SK-N-SH (cell line): ENCODE measurements at regions not wholly inside any gene's neighbourhood (a gene's known extent, or its start where the extent isn't known, plus 50 kb on each side); places are given as distances from the start of the nearest gene placed in this dataset.

Experiments used
- CTCF ChIA-PET: fragments of 300-600, 350-600 bp; formaldehyde crosslinking; extraction: SDS; loops from one replicate; lab custom pipeline; 2021; lab: Yijun Ruan, JAX
- POLR2A ChIA-PET: fragments of 350-600 bp; sonication (Branson Sonifier 250); formaldehyde crosslinking; extraction: SDS; loops from one replicate; lab custom pipeline; 2020; ENCODE audit warnings: antibody characterized with exemption, inconsistent platforms; lab: Yijun Ruan, JAX
- DNase-seq: peaks from one replicate; pipeline ENCODE4 v3.0.0; 2012
- H2AFZ ChIP-seq: fragments of 200-600 bp; sonication (generic); 2 replicates; pipeline ENCODE4 v1.8.1; 2016; ENCODE audit warnings: antibody characterized with exemption, mild to moderate bottlenecking, low read depth
- H3F3A ChIP-seq: fragments of 200-600 bp; sonication (generic); replicated peaks from 2 replicates; pipeline ENCODE3; 2016; ENCODE audit warnings: antibody characterized with exemption, mild to moderate bottlenecking; ENCODE audit not compliant: insufficient read depth
- H3K27ac ChIP-seq, 2 experiments: fragments of 200-500 bp in 1 of 2; fragments of 200-600 bp in 1 of 2; sonication (Bioruptor generic) in 1 of 2; sonication (generic), shearing (Covaris generic) in 1 of 2; 2 replicates each; pipeline versions ENCODE4 v1.5.1 to v1.6.1; 2014 to 2016; ENCODE audit warnings: low read depth in 2 of 2, inconsistent platforms in 1 of 2, low read length in 1 of 2, mild to moderate bottlenecking in 1 of 2, mixed read lengths in 1 of 2
- H3K27me3 ChIP-seq: fragments of 200-600 bp; sonication (generic), shearing (Covaris generic); 2 replicates; pipeline ENCODE4 v1.6.1; 2016; ENCODE audit warnings: mixed run types; ENCODE audit not compliant: insufficient read depth
- H3K36me3 ChIP-seq, 2 experiments: fragments of 200-500 bp in 1 of 2; fragments of 200-600 bp in 1 of 2; sonication (Bioruptor generic) in 1 of 2; sonication (generic) in 1 of 2; replicated peaks in 1 of 2; 2 replicates each; pipeline versions ENCODE3 to v1.5.1; 2014 to 2016; ENCODE audit warnings: low read length in 1 of 2, mild to moderate bottlenecking in 1 of 2; ENCODE audit not compliant: insufficient read depth in 2 of 2, control insufficient read depth in 1 of 2
- H3K4me1 ChIP-seq, 2 experiments: fragments of 200-500 bp in 1 of 2; fragments of 200-600 bp in 1 of 2; sonication (Bioruptor generic) in 1 of 2; sonication (generic), shearing (Covaris generic) in 1 of 2; 2 replicates each; pipeline versions ENCODE4 v1.5.1 to v1.6.1; 2014 to 2016; ENCODE audit warnings: low read depth in 1 of 2, low read length in 1 of 2, mixed run types in 1 of 2; ENCODE audit not compliant: insufficient read depth in 2 of 2, control insufficient read depth in 1 of 2
- H3K4me2 ChIP-seq: fragments of 200-600 bp; sonication (generic), shearing (Covaris generic); 2 replicates; pipeline ENCODE4 v1.6.1; 2017; ENCODE audit warnings: mixed run types
- H3K4me3 ChIP-seq, 2 experiments: fragments of 200-500 bp in 1 of 2; fragments of 200-600 bp in 1 of 2; sonication (Bioruptor generic) in 1 of 2; sonication (generic), shearing (Covaris generic) in 1 of 2; 2 replicates each; pipeline versions ENCODE4 v1.5.1 to v1.8.1; 2014 to 2016; ENCODE audit warnings: low read depth in 2 of 2, inconsistent platforms in 1 of 2, low read length in 1 of 2, mild to moderate bottlenecking in 1 of 2, mixed read lengths in 1 of 2, moderate library complexity in 1 of 2
- H3K79me2 ChIP-seq: fragments of 200-600 bp; sonication (generic); 2 replicates; pipeline ENCODE4 v1.8.1; 2017; ENCODE audit warnings: mild to moderate bottlenecking; ENCODE audit not compliant: insufficient read depth
- H3K9ac ChIP-seq: fragments of 200-600 bp; sonication (generic); 2 replicates; pipeline ENCODE4 v1.6.1; 2017; ENCODE audit warnings: mixed run types
- H3K9me2 ChIP-seq: fragments of 200-600 bp; sonication (generic); 2 replicates; pipeline ENCODE4 v1.6.1; 2017; ENCODE audit warnings: mixed run types
- H3K9me3 ChIP-seq: fragments of 200-600 bp; sonication (generic); 2 replicates; pipeline ENCODE4 v1.6.1; 2017; ENCODE audit warnings: mixed run types, mild to moderate bottlenecking, moderate library complexity
- H4K20me1 ChIP-seq: fragments of 200-600 bp; sonication (generic); 2 replicates; pipeline ENCODE4 v1.6.1; 2017; ENCODE audit warnings: mild to moderate bottlenecking, mixed run types; ENCODE audit not compliant: insufficient read depth
- CHD2 ChIP-seq: fragments of 150-350 bp; IDR thresholded peaks from 2 replicates; pipeline ENCODE4 v1.6.1; 2018; ENCODE audit warnings: low read length; ENCODE audit not compliant: partially characterized antibody
- MEF2A ChIP-seq: IDR thresholded peaks from 2 replicates; pipeline ENCODE4 v1.4.0; 2012; ENCODE audit warnings: low read depth, borderline replicate concordance
- NFIC ChIP-seq: IDR thresholded peaks from 2 replicates; pipeline ENCODE4 v1.4.0; 2012; ENCODE audit warnings: borderline replicate concordance
- POLR2AphosphoS5 ChIP-seq: IDR thresholded peaks from 2 replicates; pipeline ENCODE4 v1.6.1; 2012; ENCODE audit warnings: low read depth, low read length
- TCF12 ChIP-seq: IDR thresholded peaks from 2 replicates; pipeline ENCODE4 v1.4.0; 2012
- TEAD4 ChIP-seq: IDR thresholded peaks from 2 replicates; pipeline ENCODE4 v1.4.0; 2012; ENCODE audit warnings: mild to moderate bottlenecking, borderline replicate concordance; ENCODE audit not compliant: insufficient read depth
- WGBS: methylation state at CpG from one replicate; pipeline ENCODE4 v1.1.6; 2017; ENCODE audit warnings: low lambda C conversion rate; 5-methylcytosine and 5-hydroxymethylcytosine counted together
- TF ChIP-seq, protein P1 (sequence below): fragments of 150-350 bp; IDR thresholded peaks from 2 replicates; pipeline ENCODE4 v1.6.1; 2016; ENCODE audit warnings: mild to moderate bottlenecking, low read depth, low read length
- TF ChIP-seq, protein P2 (sequence below): IDR thresholded peaks from 2 replicates; pipeline ENCODE4 v1.4.0; 2012; ENCODE audit warnings: low read depth
- TF ChIP-seq, protein P3 (sequence below): IDR thresholded peaks from 2 replicates; pipeline ENCODE4 v1.4.0; 2012; ENCODE audit warnings: low read depth, borderline replicate concordance

DNA sequence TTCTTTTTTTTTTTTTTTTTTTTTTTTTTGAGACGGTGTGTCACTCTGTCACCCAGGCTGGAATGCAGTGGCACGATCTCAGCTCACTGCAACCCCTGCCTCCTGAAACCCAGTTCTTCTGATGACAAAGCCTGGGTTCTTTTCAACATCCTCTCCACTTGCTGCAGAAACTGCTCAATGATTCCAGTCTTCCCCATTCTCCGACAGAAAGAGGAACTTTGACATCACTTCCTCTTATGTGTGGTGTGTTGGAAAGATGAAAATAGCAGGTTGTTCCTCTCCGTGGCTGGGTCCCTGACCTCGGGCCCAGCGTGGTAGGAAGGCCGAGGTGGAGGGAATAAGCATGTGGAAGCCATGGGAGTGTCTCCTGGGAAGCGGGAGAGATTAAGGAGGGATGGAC, 198.4 kb downstream of the PHETA1 start:
- H3K4me2 ChIP-seq = no peak overlapping the region
- H3K27me3 ChIP-seq = no peaks in the 10 kb centered on the region
- H3K9me3 ChIP-seq = no peaks in the 10 kb centered on the region
- H4K20me1 ChIP-seq = no peaks in the 10 kb centered on the region
- H3K79me2 ChIP-seq = no peaks in the 10 kb centered on the region
- no peak overlapping the region for H3K9ac ChIP-seq
- no peak for DNase-seq
- no peak overlapping the region for H3K27ac ChIP-seq
- ChIA-PET CTCF (interaction anchor here (0.6 to 1.2 kb wide), 3 partner anchors 42 to 129 kb away, joined by 3 to 4 read pairs (median 3); no protein-coding TSS in a partner anchor), POLR2A (no interaction called here)
- 47% methylated on average over 8 of the region's 8 CpGs for WGBS
- TF ChIP-seq, protein P1, sequence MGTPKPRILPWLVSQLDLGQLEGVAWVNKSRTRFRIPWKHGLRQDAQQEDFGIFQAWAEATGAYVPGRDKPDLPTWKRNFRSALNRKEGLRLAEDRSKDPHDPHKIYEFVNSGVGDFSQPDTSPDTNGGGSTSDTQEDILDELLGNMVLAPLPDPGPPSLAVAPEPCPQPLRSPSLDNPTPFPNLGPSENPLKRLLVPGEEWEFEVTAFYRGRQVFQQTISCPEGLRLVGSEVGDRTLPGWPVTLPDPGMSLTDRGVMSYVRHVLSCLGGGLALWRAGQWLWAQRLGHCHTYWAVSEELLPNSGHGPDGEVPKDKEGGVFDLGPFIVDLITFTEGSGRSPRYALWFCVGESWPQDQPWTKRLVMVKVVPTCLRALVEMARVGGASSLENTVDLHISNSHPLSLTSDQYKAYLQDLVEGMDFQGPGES = no peak
- TF ChIP-seq MEF2A (no peak), TCF12 (no peak), NFIC (no peak), TEAD4 (no peak)
- TF ChIP-seq, protein P2, sequence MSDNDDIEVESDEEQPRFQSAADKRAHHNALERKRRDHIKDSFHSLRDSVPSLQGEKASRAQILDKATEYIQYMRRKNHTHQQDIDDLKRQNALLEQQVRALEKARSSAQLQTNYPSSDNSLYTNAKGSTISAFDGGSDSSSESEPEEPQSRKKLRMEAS = no peak
- H2AFZ ChIP-seq = no peak overlapping the region
- H3F3A ChIP-seq = no peaks in the 10 kb centered on the region
- peaks cover 0 to 30% of the 10 kb centered on the region in 2 experiments; a peak in 1 of 4 replicates for H3K4me1 ChIP-seq
- no peaks in the 10 kb centered on the region for H3K36me3 ChIP-seq
- no peak overlapping the region for H3K4me3 ChIP-seq
- no peaks in the 10 kb centered on the region for H3K9me2 ChIP-seq

DNA sequence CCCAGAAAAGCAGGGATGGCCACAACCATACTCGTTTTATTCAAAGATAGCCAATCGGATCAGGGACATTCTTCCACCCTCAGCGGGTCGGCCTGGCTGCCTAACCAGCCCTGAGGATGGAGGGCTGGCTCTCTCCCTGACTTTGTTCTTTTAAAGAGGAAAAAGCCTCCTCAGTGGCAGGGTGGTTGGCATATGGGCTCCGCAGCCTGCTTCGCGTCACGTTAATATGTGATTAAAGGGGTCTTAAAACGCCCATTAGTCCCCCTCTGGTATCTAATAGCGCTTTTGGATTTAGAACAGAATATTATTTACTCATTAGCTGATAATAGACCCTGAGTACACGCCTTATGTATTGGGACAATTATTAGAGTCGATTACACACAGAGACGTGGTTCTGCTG, 199.4 kb downstream of the PHETA1 start:
- POLR2A ChIA-PET = no interaction called here
- CTCF ChIA-PET = interaction anchor here (1.2 to 2.5 kb wide), 2 partner anchors 27 to 130 kb away, joined by 4 to 5 read pairs; no protein-coding TSS in a partner anchor
- H3K4me3 ChIP-seq = no peak overlapping the region

More for the DNA sequence above, 199.4 kb downstream of the PHETA1 start:
- Histone ChIP-seq H3K9me2 (no peaks in the 10 kb centered on the region), H3K9ac (no peak overlapping the region), H2AFZ (no peak overlapping the region), H3K36me3 (no peaks in the 10 kb centered on the region), H3K4me1 (peaks cover 0 to 26% of the 10 kb centered on the region in 2 experiments; a peak in 1 of 4 replicates), H3F3A (no peaks in the 10 kb centered on the region), H3K27me3 (no peaks in the 10 kb centered on the region), H3K4me2 (no peak overlapping the region), H3K79me2 (no peaks in the 10 kb centered on the region), H3K9me3 (no peaks in the 10 kb centered on the region), H4K20me1 (no peaks in the 10 kb centered on the region), H3K27ac (no peak overlapping the region)
- TF ChIP-seq NFIC (no peak), CHD2 (no peak), POLR2AphosphoS5 (no peak)
- TF ChIP-seq, protein P3, sequence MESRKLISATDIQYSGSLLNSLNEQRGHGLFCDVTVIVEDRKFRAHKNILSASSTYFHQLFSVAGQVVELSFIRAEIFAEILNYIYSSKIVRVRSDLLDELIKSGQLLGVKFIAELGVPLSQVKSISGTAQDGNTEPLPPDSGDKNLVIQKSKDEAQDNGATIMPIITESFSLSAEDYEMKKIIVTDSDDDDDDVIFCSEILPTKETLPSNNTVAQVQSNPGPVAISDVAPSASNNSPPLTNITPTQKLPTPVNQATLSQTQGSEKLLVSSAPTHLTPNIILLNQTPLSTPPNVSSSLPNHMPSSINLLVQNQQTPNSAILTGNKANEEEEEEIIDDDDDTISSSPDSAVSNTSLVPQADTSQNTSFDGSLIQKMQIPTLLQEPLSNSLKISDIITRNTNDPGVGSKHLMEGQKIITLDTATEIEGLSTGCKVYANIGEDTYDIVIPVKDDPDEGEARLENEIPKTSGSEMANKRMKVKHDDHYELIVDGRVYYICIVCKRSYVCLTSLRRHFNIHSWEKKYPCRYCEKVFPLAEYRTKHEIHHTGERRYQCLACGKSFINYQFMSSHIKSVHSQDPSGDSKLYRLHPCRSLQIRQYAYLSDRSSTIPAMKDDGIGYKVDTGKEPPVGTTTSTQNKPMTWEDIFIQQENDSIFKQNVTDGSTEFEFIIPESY = no peak
- TF ChIP-seq, protein P1 = no peak
- DNase-seq = no peak
- WGBS = 52% methylated on average over 12 of the region's 13 CpGs
